ENCODE measurements at regions not wholly inside any gene's neighbourhood (a gene's known extent, or its start where the extent isn't known, plus 50 kb on each side); places are given as distances from the start of the nearest gene placed in this dataset.

DNA sequence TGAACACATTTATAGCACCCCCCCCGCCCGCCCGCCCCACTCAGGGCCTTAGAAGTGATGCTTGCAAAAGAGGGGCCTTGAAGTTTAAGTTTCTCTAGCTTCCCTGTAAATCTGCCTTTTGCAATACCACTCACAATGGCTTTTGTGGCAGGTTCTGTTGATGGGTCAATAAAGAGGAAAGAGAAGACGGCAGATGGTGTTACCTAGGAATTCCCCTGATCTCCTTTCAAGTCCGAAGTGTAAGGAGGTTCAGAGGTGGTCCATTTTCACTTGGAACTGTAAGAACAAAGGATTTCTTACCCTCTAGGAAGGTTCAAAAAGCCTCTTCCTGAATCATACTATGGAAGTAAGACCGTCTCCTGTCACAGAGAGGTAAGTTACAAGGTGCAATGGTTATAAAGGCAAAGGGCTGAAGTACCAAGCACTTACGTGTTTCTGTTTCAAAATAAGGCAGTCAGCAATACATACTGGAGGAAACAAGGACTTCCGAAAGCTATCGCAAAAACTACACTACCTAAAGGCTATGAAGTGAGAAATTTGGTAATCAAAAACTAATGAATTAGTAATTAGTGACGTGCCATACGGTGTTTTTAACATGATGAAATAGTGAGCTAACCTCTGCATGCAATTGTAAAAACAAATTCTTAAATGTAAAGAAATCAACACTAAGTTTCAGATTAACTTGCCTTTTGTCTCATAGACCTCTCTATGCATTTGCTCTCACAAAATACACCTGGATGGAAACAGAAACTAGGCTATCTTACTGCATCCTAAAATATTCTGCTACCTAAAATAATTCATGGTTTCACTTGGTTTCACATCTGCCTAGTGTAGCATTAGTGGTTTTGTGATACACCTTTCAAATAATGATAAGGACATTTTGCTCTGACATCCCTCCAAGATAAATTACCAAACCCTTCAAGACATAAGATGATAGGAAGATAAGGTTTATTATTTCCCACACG lies 589.4 kb upstream of the FAM174A start:
- no peak for DNase-seq (ENCODE audit: low read depth in 2 of 2)
- TF ChIP-seq CTCF (IDR thresholded peaks at IDR 0.05; ENCODE audit: low read depth, low read length), result no peak
- no peak overlapping the region for H3K4me3 ChIP-seq (replicated peaks in 1 of 2; ENCODE audit: low read depth in 2 of 2, low read length in 2 of 2)

DNA sequence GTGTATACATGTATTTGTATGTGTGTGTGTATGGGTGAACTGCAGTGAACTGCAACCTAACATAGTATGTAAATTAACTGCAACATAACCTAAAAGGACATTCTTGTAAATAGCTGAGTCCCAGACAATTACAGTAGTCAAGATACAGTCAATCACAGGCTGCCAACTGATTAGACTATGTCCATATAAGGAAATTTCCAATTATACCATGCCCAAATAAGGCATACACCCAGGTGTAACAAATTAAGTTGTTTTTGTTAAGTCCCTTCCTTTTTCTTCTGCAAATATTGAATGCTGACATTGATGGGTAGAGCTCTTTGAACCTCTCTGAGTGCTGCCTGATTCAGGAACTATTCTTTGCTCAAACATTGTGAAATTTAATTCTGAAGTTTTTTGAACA lies 594.6 kb upstream of the FAM174A start:
- no peak overlapping the region for H3K4me3 ChIP-seq (replicated peaks in 1 of 2; ENCODE audit: low read depth in 2 of 2, low read length in 2 of 2)
- no peak for DNase-seq (ENCODE audit: low read depth in 2 of 2)
- TF ChIP-seq CTCF (IDR thresholded peaks at IDR 0.05; ENCODE audit: low read depth, low read length), result no peak

DNA sequence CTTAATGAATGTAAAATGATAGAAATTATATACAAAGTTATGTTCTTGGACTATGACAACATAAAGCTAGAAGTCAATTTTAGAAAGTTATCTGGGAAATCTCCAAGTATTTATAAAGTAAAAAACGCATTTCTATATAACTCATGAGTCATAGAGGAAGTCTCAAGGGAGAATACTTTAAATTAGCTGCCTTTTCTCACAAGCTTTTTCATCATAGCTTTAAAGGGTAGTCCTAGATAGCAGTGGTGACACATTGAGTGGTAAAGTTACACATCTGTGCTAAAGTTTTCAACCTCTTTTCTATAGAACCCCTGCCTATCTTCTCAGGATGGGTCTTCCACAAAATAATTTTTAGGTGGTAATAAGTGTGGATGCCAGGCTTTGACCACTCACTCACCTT lies 598.3 kb upstream of the FAM174A start:
- H3K4me3 ChIP-seq (replicated peaks in 1 of 2; ENCODE audit: low read depth in 2 of 2, low read length in 2 of 2), result no peak overlapping the region
- no peak for TF ChIP-seq CTCF (IDR thresholded peaks at IDR 0.05; ENCODE audit: low read depth, low read length)
- no peak for DNase-seq (ENCODE audit: low read depth in 2 of 2)

- no peak for TF ChIP-seq CTCF (IDR thresholded peaks at IDR 0.05; ENCODE audit: low read depth, low read length)
- no peak for DNase-seq (ENCODE audit: low read depth in 2 of 2)
- H3K4me3 ChIP-seq (replicated peaks in 1 of 2; ENCODE audit: low read depth in 2 of 2, low read length in 2 of 2), result no peak overlapping the region
Observed at GRCh38 chr5:99929806-99930135, 605.4 kb upstream of the FAM174A start.

DNA sequence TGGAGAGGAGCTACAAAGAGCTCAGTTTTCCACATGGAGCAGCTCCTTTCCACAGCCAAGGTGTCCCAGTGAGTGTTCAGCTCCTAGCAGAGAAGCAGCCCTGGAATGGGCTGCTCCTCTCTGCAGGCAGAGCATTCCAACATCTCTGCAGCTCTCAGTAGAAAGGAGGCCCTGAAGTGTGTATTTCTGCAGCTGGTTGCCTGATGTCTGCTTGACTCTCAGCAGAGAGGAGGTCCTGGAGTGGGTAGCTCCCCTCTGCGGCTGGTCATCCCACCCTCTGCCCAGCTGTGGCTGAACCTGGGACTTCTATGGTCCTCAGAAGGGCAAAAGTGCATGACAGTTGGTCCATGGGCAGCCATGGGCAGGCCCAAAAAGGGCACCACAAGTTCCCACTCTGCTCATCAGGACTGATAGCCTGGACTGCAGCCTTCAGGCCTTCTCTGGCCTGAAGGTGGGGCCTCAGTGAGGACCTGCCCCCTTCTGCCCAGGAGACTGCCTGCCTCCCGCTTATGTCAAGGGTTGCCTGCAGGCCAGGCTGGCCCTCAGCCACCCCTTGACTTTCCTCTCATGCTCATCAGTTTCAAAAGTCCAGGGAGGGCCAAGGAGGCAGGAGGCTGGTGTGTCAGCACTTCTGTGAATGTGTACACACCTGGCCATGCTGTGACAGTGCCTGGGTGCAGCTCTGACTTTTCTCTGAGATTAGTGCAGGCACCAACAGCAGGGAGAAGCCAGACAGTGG lies 605.9 kb upstream of the FAM174A start:
- no peak for TF ChIP-seq CTCF (IDR thresholded peaks at IDR 0.05; ENCODE audit: low read depth, low read length)
- H3K4me3 ChIP-seq (replicated peaks in 1 of 2; ENCODE audit: low read depth in 2 of 2, low read length in 2 of 2), result no peak overlapping the region
- DNase-seq (ENCODE audit: low read depth in 2 of 2), result no peak

GRCh38 chr5:99928490-99928889 lies 606.7 kb upstream of the FAM174A start:
- no peak overlapping the region for H3K4me3 ChIP-seq (replicated peaks in 1 of 2; ENCODE audit: low read depth in 2 of 2, low read length in 2 of 2)
- TF ChIP-seq CTCF (IDR thresholded peaks at IDR 0.05; ENCODE audit: low read depth, low read length), result no peak
- DNase-seq (ENCODE audit: low read depth in 2 of 2), result no peak

Data from cardiac fibroblast (primary cell).